ENCODE measurements at regions not wholly inside any gene's neighbourhood (a gene's known extent, or its start where the extent isn't known, plus 50 kb on each side); places are given as distances from the start of the nearest gene placed in this dataset.

DNA sequence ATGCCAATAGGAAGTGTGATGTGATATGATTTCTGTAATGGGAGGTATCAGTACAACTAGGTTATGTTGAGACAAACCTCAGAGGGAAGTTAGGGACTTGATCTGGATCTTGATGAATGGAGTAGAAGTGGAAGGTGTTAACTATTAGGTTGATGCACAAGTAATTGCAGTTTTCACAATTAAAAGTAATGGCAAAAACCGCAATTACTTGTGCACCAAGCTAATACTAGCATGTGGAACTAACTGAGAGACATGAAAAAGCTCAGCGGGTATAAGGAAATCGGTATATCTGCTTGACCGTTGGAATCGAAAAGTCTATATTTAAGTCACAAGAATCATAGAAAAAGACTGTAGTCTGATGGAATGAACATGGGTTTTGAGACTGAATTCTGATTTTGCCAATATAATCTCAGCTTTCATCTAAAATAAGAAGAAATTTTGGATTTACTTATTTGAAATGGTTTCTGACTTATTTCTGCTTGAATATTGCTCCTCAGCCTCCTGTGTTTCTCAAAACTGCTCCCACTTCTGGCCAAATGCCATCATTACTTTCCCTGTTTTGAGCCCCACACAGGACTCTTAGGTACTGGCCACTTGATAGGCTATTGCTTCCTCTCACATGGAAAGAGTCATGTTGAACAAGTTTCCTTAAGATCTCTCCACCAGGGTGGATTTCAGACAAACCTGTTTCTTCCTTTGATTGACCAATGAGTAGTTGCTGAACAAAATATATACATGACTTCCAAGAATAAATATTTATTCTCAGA is 271.5 kb upstream of the COL8A1 start:
- Histone ChIP-seq H3K36me3 (ENCODE audit: control insufficient read depth, insufficient read depth, low read length) (no peaks in the 10 kb centered on the region), H3K9ac (ENCODE audit: low read length) (no peak overlapping the region), H3K4me1 (ENCODE audit: control insufficient read depth, insufficient read depth, low read length) (no peaks in the 10 kb centered on the region)

DNA sequence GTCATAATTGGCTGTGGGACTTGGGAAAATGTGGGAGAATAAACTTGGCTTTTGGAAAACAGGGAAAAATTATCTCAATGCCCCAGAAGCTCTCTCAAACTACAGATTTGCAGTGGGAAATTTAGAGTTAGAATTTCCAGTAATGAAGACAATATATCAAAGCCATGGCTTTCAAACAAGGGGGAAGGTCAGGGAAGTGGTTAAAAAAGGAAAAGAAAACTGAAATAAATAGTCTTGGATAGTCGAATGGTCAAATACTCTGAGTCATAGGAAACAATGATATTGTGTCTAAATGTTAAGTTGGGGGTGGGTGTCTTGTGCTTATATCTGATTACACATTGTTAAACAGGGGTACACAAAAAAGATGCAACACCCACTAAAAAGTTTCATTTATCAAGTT is 272.4 kb upstream of the COL8A1 start:
- Histone ChIP-seq H3K4me3 (ENCODE audit: low read depth, low read length) (no peak overlapping the region), H3K9ac (ENCODE audit: low read length) (no peak overlapping the region), H3K4me1 (ENCODE audit: control insufficient read depth, insufficient read depth, low read length) (no peaks in the 10 kb centered on the region), H3K27me3 (ENCODE audit: control insufficient read depth, insufficient read depth, low read length) (no peaks in the 10 kb centered on the region), H3K27ac (ENCODE audit: low read depth, low read length) (no peak overlapping the region), H3K9me3 (ENCODE audit: control insufficient read depth, insufficient read depth, low read depth, low read length) (no peaks in the 10 kb centered on the region), H3K36me3 (ENCODE audit: control insufficient read depth, insufficient read depth, low read length) (no peaks in the 10 kb centered on the region)

More for the DNA sequence above, 271.5 kb upstream of the COL8A1 start:
- Histone ChIP-seq H3K4me3 (ENCODE audit: low read depth, low read length) (no peak overlapping the region), H3K27me3 (ENCODE audit: control insufficient read depth, insufficient read depth, low read length) (no peaks in the 10 kb centered on the region), H3K9me3 (ENCODE audit: control insufficient read depth, insufficient read depth, low read depth, low read length) (no peaks in the 10 kb centered on the region), H3K27ac (ENCODE audit: low read depth, low read length) (no peak overlapping the region)

DNA sequence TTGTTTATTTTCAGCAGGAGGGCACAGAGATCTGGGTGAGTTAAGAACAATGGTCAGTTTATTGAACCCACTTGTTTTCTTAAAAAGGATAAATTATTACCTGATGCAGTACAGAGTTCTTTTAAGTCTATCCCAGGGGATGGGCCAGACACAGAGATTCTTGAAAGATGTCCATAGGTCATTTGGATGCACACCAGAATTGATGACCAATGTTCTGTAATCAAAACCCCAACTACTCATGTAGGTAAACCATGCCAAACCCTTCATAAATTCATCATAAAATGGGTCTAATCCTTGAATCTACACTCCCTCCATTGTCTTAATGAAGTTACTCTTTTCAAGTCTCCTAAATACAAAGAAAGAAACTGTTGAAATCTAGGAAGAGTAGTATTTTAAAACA is 273.0 kb upstream of the COL8A1 start:
- Histone ChIP-seq H3K4me3 (ENCODE audit: low read depth, low read length) (no peak overlapping the region), H3K27ac (ENCODE audit: low read depth, low read length) (no peak overlapping the region), H3K9me3 (ENCODE audit: control insufficient read depth, insufficient read depth, low read depth, low read length) (no peaks in the 10 kb centered on the region), H3K4me1 (ENCODE audit: control insufficient read depth, insufficient read depth, low read length) (no peaks in the 10 kb centered on the region), H3K36me3 (ENCODE audit: control insufficient read depth, insufficient read depth, low read length) (no peaks in the 10 kb centered on the region), H3K9ac (ENCODE audit: low read length) (no peak overlapping the region), H3K27me3 (ENCODE audit: control insufficient read depth, insufficient read depth, low read length) (no peaks in the 10 kb centered on the region)

DNA sequence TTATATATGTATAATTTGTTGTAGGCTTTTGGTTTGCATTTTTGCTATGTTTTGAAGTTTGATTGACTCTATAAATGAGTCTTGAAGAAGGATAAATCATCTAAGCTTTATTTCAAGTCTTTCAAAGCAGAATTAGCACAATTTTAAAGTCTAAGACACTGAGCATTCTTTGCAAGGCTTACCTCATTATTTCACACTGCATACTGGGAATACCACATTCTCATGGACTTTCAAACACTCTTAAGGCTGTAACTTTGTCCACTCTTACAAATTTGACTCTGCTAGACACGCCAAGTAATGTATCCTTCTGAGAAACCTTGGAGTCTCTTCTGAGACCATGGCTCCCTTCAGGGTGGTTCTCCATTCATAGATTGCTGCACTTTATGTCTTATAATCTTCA is 281.3 kb upstream of the COL8A1 start:
- no peaks in the 10 kb centered on the region for H3K9me3 ChIP-seq (ENCODE audit: control insufficient read depth, insufficient read depth, low read depth, low read length)
- no peaks in the 10 kb centered on the region for H3K4me1 ChIP-seq (ENCODE audit: control insufficient read depth, insufficient read depth, low read length)
- H3K36me3 ChIP-seq (ENCODE audit: control insufficient read depth, insufficient read depth, low read length): no peaks in the 10 kb centered on the region
- no peak overlapping the region for H3K9ac ChIP-seq (ENCODE audit: low read length)
- H3K4me3 ChIP-seq (ENCODE audit: low read depth, low read length): no peak overlapping the region
- no peak overlapping the region for H3K27ac ChIP-seq (ENCODE audit: low read depth, low read length)
- no peaks in the 10 kb centered on the region for H3K27me3 ChIP-seq (ENCODE audit: control insufficient read depth, insufficient read depth, low read length)

DNA sequence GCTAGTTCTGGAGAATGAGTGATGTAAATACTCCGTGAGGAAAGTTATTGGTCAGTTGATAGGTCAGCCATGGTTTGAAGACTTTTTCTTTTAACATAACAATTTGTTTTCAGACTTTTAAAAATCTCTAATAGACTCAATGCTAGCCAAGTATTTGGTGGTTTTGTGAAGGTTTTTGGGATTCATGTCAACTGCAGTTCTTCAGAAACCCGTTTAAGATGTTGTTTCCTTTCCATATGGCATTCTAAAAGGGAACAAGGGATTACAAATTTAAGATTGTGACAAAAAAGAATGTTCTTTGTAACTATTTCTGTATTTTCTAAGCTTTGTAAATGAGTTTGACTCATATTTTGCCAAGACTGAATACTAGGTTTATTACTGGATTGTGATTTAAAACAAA is 281.7 kb upstream of the COL8A1 start:
- H3K9ac ChIP-seq (ENCODE audit: low read length): no peak overlapping the region
- H3K4me3 ChIP-seq (ENCODE audit: low read depth, low read length): no peak overlapping the region
- H3K27ac ChIP-seq (ENCODE audit: low read depth, low read length): no peak overlapping the region
- no peaks in the 10 kb centered on the region for H3K27me3 ChIP-seq (ENCODE audit: control insufficient read depth, insufficient read depth, low read length)
- H3K36me3 ChIP-seq (ENCODE audit: control insufficient read depth, insufficient read depth, low read length): no peaks in the 10 kb centered on the region
- no peaks in the 10 kb centered on the region for H3K9me3 ChIP-seq (ENCODE audit: control insufficient read depth, insufficient read depth, low read depth, low read length)
- H3K4me1 ChIP-seq (ENCODE audit: control insufficient read depth, insufficient read depth, low read length): no peaks in the 10 kb centered on the region

DNA sequence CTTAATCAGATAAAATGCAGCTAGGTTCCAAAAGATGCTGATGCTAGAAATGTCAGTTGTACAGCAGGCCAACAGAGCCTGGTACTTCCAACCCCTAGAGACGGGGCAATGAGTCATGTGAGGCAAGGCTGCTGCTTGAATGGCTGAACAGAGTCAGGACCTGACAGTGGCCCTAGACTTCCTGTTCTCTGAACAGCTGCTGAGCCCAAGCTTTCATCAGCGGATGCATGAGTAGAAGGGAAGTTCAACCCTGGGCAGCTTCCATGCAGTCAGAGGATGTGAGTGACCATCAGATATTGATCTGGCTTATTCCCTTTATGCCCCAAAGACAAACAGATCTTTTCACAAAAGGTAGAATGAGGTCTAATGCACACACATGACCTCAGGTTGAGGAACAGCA is 282.9 kb upstream of the COL8A1 start:
- Histone ChIP-seq H3K36me3 (ENCODE audit: control insufficient read depth, insufficient read depth, low read length) (no peaks in the 10 kb centered on the region), H3K9ac (ENCODE audit: low read length) (no peak overlapping the region), H3K27ac (ENCODE audit: low read depth, low read length) (no peak overlapping the region), H3K4me1 (ENCODE audit: control insufficient read depth, insufficient read depth, low read length) (no peaks in the 10 kb centered on the region), H3K4me3 (ENCODE audit: low read depth, low read length) (no peak overlapping the region), H3K27me3 (ENCODE audit: control insufficient read depth, insufficient read depth, low read length) (no peaks in the 10 kb centered on the region), H3K9me3 (ENCODE audit: control insufficient read depth, insufficient read depth, low read depth, low read length) (no peaks in the 10 kb centered on the region)

DNA sequence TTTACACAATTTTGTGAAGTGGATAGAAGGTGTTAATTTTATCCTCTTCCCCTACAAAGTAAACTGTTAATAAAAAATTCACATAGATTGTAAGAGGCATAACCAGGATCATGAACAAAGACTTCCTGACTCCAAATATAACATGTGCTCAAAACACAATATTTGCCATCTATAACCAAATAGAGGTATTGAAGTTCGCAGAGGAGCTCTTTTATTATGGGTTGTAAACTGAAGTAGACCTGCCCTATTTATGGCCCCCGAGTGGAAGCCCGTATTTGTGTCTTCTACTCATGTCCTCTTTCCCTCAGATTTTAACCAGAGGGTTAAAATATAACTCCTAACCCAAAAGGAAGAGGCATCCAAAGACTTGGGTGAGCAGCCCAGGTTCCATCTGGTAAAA is 285.6 kb upstream of the COL8A1 start:
- Histone ChIP-seq H3K27ac (ENCODE audit: low read depth, low read length) (no peak overlapping the region), H3K27me3 (ENCODE audit: control insufficient read depth, insufficient read depth, low read length) (no peaks in the 10 kb centered on the region), H3K9ac (ENCODE audit: low read length) (no peak overlapping the region), H3K4me1 (ENCODE audit: control insufficient read depth, insufficient read depth, low read length) (no peaks in the 10 kb centered on the region), H3K9me3 (ENCODE audit: control insufficient read depth, insufficient read depth, low read depth, low read length) (no peaks in the 10 kb centered on the region), H3K36me3 (ENCODE audit: control insufficient read depth, insufficient read depth, low read length) (no peaks in the 10 kb centered on the region), H3K4me3 (ENCODE audit: low read depth, low read length) (no peak overlapping the region)

DNA sequence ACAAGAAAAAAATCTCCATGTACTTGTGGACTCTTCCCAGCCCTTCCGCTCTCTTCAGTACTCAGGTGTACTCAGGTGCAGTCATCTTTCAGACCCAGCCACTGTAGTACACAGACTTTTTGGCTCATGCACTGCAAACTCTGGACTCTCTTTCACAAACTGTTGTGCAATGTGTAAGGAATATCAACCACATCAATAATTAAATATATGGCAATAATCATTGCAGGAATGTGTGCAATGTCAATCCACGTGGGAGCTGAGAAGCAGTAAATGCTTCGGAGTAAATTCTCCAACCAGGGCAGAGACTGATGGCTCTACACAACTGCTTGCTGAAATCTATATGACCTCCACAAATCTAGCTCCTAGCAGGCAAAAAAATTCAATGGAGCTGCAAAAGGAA is 287.3 kb upstream of the COL8A1 start:
- no peaks in the 10 kb centered on the region for H3K4me1 ChIP-seq (ENCODE audit: control insufficient read depth, insufficient read depth, low read length)
- no peaks in the 10 kb centered on the region for H3K36me3 ChIP-seq (ENCODE audit: control insufficient read depth, insufficient read depth, low read length)
- H3K9me3 ChIP-seq (ENCODE audit: control insufficient read depth, insufficient read depth, low read depth, low read length): no peaks in the 10 kb centered on the region
- no peak overlapping the region for H3K4me3 ChIP-seq (ENCODE audit: low read depth, low read length)
- H3K27ac ChIP-seq (ENCODE audit: low read depth, low read length): no peak overlapping the region
- no peak overlapping the region for H3K9ac ChIP-seq (ENCODE audit: low read length)
- H3K27me3 ChIP-seq (ENCODE audit: control insufficient read depth, insufficient read depth, low read length): no peaks in the 10 kb centered on the region

DNA sequence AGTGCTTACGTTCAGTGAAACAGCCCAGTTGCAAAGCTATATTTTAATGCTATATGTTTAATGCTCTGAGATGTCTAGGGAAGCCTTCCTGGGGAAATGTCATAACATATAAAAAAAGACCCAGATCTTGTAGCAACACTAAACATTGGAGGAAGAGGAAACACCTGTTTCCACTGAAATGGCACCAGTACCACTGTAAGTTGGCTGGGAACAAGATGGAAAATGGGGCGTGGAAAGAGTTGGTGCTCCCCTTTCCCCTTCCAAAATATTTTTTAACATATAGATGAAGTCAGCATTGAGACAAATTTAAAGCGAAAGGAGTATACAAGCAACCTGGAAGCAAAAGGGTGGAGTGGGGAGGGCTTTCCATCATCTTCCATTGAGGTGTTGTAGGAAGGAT is 289.9 kb upstream of the COL8A1 start:
- no peak overlapping the region for H3K9ac ChIP-seq (ENCODE audit: low read length)
- no peaks in the 10 kb centered on the region for H3K4me1 ChIP-seq (ENCODE audit: control insufficient read depth, insufficient read depth, low read length)
- no peaks in the 10 kb centered on the region for H3K9me3 ChIP-seq (ENCODE audit: control insufficient read depth, insufficient read depth, low read depth, low read length)
- H3K4me3 ChIP-seq (ENCODE audit: low read depth, low read length): no peak overlapping the region
- no peaks in the 10 kb centered on the region for H3K36me3 ChIP-seq (ENCODE audit: control insufficient read depth, insufficient read depth, low read length)
- H3K27me3 ChIP-seq (ENCODE audit: control insufficient read depth, insufficient read depth, low read length): no peaks in the 10 kb centered on the region
- H3K27ac ChIP-seq (ENCODE audit: low read depth, low read length): no peak overlapping the region

DNA sequence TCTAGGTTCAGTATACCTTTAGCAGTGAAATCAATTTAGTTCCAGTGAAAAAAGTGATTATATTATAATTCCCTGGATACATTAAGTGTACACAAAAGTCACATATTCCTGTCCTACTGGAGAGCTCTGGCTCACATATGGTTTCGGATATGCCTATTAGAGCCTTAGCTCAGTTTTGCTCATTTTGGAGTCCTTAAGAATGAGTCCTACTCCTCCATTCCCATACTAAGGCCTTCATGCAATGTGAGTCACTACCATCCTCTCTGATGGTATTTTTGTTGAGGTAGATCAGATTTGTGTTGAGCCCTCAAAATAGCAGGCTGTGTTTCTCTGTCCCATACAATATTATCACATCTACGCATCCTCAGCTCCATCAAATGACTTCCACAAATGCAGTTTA is 294.2 kb upstream of the COL8A1 start:
- no peak overlapping the region for H3K27ac ChIP-seq (ENCODE audit: low read depth, low read length)
- H3K9me3 ChIP-seq (ENCODE audit: control insufficient read depth, insufficient read depth, low read depth, low read length): no peaks in the 10 kb centered on the region
- H3K9ac ChIP-seq (ENCODE audit: low read length): no peak overlapping the region

DNA sequence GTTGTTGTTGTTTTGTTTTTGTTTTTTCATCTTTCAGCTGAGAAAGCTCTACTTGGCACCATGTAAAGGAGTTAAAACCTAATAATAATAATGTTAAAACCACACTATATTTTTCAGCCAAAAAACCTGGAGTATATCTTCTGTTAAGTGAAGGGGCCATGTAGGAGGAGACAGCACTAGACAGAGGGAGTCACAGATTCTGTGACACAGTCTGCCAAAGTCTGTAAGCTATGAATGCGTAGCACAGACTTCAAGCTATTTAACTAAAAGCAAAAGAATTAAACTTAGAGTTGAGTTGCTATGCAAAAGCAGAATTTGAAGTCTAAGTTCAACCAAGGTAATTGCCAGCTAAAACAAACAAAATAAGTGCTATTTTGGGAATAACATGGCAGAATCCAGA is 296.0 kb upstream of the COL8A1 start:
- H3K27me3 ChIP-seq (ENCODE audit: control insufficient read depth, insufficient read depth, low read length): no peaks in the 10 kb centered on the region
- H3K4me3 ChIP-seq (ENCODE audit: low read depth, low read length): no peak overlapping the region
- no peak overlapping the region for H3K9ac ChIP-seq (ENCODE audit: low read length)
- no peaks in the 10 kb centered on the region for H3K36me3 ChIP-seq (ENCODE audit: control insufficient read depth, insufficient read depth, low read length)
- no peaks in the 10 kb centered on the region for H3K9me3 ChIP-seq (ENCODE audit: control insufficient read depth, insufficient read depth, low read depth, low read length)
- no peaks in the 10 kb centered on the region for H3K4me1 ChIP-seq (ENCODE audit: control insufficient read depth, insufficient read depth, low read length)
- no peak overlapping the region for H3K27ac ChIP-seq (ENCODE audit: low read depth, low read length)

More for the DNA sequence above, 294.2 kb upstream of the COL8A1 start:
- H3K27me3 ChIP-seq (ENCODE audit: control insufficient read depth, insufficient read depth, low read length): no peaks in the 10 kb centered on the region
- no peaks in the 10 kb centered on the region for H3K4me1 ChIP-seq (ENCODE audit: control insufficient read depth, insufficient read depth, low read length)
- no peak overlapping the region for H3K4me3 ChIP-seq (ENCODE audit: low read depth, low read length)
- H3K36me3 ChIP-seq (ENCODE audit: control insufficient read depth, insufficient read depth, low read length): no peaks in the 10 kb centered on the region

Data from HUES6 (cell line).